Fibroblast of mammary gland (primary cell): ENCODE measurements at regions not wholly inside any gene's neighbourhood (a gene's known extent, or its start where the extent isn't known, plus 50 kb on each side); places are given as distances from the start of the nearest gene placed in this dataset.

Experiments used
- DNase-seq: peaks from one replicate; pipeline ENCODE4 v3.0.0-alpha.2; 2010; ENCODE audit warnings: low read depth
- H3K4me3 ChIP-seq: 2 replicates; pipeline ENCODE4 v1.5.1; 2011; ENCODE audit warnings: low read depth, mild to moderate bottlenecking, low read length, moderate library complexity; ENCODE audit not compliant: control insufficient read depth
- TF ChIP-seq, protein P1 (sequence below): conservative IDR thresholded peaks from 2 replicates; pipeline ENCODE4 v1.5.1; 2011; ENCODE audit warnings: low read depth, low read length, inconsistent platforms; ENCODE audit not compliant: control insufficient read depth, insufficient read depth

DNA sequence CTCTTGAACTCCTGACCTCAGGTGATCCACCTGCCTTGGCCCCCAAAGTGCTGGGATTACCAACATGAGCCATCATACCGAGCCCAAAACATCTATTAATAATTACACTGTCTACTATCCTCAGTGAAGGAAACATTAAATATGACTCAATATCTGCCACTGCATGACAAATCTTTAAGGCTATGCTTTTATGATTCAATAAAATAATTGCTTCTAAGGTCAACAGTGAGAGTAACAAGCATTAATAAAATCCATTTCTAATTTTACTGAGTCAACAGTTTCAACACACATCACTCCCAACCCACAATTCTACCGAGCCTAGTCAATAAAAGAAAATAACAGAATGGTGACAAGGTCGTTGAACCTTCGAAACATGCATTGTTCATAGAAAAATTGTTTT lies 125.5 kb upstream of the CHRM3 start:
- TF ChIP-seq, protein P1, sequence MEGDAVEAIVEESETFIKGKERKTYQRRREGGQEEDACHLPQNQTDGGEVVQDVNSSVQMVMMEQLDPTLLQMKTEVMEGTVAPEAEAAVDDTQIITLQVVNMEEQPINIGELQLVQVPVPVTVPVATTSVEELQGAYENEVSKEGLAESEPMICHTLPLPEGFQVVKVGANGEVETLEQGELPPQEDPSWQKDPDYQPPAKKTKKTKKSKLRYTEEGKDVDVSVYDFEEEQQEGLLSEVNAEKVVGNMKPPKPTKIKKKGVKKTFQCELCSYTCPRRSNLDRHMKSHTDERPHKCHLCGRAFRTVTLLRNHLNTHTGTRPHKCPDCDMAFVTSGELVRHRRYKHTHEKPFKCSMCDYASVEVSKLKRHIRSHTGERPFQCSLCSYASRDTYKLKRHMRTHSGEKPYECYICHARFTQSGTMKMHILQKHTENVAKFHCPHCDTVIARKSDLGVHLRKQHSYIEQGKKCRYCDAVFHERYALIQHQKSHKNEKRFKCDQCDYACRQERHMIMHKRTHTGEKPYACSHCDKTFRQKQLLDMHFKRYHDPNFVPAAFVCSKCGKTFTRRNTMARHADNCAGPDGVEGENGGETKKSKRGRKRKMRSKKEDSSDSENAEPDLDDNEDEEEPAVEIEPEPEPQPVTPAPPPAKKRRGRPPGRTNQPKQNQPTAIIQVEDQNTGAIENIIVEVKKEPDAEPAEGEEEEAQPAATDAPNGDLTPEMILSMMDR = no peak
- H3K4me3 ChIP-seq = no peak overlapping the region
- no peak for DNase-seq

DNA sequence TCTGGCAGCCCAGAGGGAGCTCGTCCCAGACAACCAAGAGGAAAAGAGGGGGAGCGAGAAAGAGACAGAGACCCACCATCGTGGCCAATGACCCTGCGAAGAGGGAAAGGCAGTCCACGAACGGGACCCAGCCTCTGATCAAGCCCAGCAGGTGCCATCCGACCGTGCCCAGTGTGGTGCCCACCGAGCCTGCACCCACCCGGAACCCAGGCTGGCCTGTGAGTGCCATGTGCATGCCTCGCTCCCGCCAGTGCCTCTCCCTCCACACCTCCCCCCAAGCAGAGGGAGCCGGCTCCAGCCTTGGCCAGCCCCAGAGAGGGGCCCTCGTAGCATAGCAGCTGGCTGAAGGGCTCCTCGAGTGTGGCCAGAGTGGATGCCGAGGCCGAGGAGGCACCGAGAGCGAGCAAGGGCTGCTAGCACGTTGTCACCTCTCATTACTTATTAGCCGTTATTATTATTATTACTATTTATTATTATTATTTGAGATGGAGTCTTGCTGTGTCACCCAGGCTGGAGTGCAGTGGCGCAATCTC lies 130.7 kb upstream of the CHRM3 start:
- TF ChIP-seq, protein P1 = no peak
- H3K4me3 ChIP-seq = no peak overlapping the region
- DNase-seq = no peak

DNA sequence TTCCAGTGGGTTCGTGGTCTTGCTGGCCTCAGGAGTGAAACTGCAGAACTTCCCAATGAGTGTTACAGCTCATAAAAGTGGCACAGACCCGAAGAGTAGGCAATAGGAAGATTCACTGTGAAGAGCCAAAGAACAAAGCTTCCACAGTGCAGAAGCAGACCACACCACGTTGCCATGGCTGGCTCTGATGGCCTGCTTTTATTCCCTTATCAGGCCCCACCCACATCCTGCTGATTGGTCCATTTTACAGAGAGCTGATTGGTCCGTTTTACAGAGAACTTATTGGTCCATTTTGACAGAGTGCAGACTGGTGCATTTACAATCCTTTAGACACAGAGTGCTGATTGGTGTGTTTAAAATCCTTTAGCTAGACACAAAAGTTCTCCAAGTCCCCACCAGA lies 131.4 kb upstream of the CHRM3 start:
- no peak overlapping the region for H3K4me3 ChIP-seq
- TF ChIP-seq, protein P1 = no peak
- DNase-seq = no peak

DNA sequence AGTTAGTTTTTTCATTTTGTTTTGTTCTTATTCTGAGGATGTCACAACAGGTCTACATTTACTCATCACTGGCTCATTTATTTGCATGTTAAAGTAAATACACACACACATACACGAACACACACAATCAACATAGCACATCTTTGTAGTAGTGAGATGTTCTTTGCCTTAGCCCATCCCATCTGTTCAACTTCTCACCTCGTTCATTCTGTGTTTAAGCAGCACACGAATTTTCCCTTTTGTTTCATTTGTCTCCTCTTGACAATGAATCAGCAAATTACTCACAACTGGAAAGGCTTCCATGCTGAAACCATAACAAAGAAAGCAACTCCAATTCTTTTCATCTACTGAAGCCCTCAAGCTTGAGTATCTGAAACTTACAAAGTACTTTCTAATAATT lies 133.3 kb upstream of the CHRM3 start:
- TF ChIP-seq, protein P1 = no peak
- no peak for DNase-seq

DNA sequence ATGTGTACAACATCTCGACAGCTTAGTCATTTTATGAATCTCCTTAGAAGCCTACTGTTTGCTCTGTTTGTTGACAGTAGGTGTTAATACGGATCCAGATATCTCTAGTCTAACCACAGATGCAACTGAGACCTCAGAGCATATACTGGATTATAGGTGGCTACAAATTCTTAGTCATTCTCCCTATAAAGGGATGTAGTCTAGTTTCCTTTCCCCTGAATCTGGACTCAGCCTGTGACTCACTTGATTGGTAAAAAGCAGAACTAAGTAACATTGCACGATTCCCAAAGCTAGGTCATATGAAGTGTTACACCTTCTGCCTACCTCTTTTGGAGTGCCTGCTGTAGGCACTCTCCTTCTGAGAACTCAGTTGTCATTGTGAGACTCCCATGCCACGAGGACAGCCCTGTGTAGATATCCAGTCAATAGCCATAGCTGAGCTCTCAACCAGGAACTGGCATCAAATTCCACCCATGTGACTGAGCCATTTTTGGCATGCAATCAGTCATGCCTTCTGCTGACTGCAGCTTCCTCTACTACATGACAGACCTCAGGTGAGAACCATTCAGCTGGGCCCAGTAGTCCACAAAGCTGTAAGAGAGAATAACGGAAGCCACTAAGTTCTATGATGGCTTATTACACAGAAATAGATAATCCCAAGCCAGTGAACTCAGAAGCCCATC lies 135.9 kb upstream of the CHRM3 start:
- H3K4me3 ChIP-seq = no peak overlapping the region
- TF ChIP-seq, protein P1 = no peak
- DNase-seq = no peak

More for the DNA sequence above, 133.3 kb upstream of the CHRM3 start:
- H3K4me3 ChIP-seq = no peak overlapping the region

DNA sequence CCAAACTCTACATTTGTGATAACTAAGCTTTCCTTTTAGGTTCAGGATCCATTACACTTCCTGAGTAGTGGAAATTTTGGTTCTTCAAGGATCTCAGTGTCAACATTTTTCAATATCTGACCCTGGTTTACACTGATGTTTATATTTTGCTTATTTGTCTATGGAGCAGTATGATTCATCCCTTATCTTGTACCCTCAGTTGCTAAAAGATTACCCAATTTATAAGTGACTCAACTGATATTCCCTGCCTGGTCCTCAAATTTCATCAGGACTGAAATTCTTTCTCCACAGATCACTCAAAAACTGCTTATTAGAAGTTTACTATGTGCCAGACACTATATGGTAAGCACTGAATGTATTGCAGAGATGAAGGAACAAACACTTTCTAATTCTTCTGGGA lies 139.1 kb upstream of the CHRM3 start:
- TF ChIP-seq, protein P1 = no peak
- H3K4me3 ChIP-seq = no peak overlapping the region
- peak; percentile 4 for DNase-seq
